ENCODE measurements at regions not wholly inside any gene's neighbourhood (a gene's known extent, or its start where the extent isn't known, plus 50 kb on each side); places are given as distances from the start of the nearest gene placed in this dataset.

GRCh38 chr6:98254624-98255023, 579.8 kb upstream of the POU3F2 start:
- Histone ChIP-seq H3F3A (ENCODE audit: low read depth) (no peaks in the 10 kb centered on the region), H3K36me3 (no peaks in the 10 kb centered on the region), H3K4me1 (peaks cover 14% of the 10 kb centered on the region), H3K4me3 (no peak overlapping the region), H3K27ac (no peak overlapping the region), H3K9me3 (ENCODE audit: low read depth) (no peaks in the 10 kb centered on the region), H3K4me2 (no peak overlapping the region), H3K27me3 (no peaks in the 10 kb centered on the region), H4K20me1 (ENCODE audit: low read depth) (no peaks in the 10 kb centered on the region), H3K79me2 (ENCODE audit: low read depth) (no peaks in the 10 kb centered on the region), H2AFZ (replicated peaks) (no peak overlapping the region), H3K9ac (no peak overlapping the region)
- no peak for TF ChIP-seq EZH2 (IDR thresholded peaks at IDR 0.05)
- TF ChIP-seq CTCF (IDR thresholded peaks at IDR 0.05): no peak
- TF ChIP-seq EZH2phosphoT487 (IDR thresholded peaks at IDR 0.05): no peak
- Mint-ChIP-seq H3K27me3 (ENCODE audit: insufficient read depth, low read depth) (no peaks in the 10 kb centered on the region), H3K4me1 (peaks cover 2% of the 10 kb centered on the region), H3K36me3 (no peaks in the 10 kb centered on the region), H3K9me3 (no peaks in the 10 kb centered on the region), H3K27ac (peak overlapping the region; percentile 36), H3K4me3 (no peak overlapping the region)
- no peak for DNase-seq (ENCODE audit: low spot score)

GRCh38 chr6:98260382-98260781, 574.0 kb upstream of the POU3F2 start:
- no peak overlapping the region for H3K4me3 Mint-ChIP-seq
- no peak overlapping the region for H3K4me2 ChIP-seq

GRCh38 chr6:98272060-98272459, 562.3 kb upstream of the POU3F2 start:
- no peaks in the 10 kb centered on the region for H3K36me3 Mint-ChIP-seq
- TF ChIP-seq CTCF (IDR thresholded peaks at IDR 0.05) (no peak), EZH2phosphoT487 (IDR thresholded peaks at IDR 0.05) (no peak), EZH2 (IDR thresholded peaks at IDR 0.05) (no peak)
- no peak overlapping the region for H3K27ac Mint-ChIP-seq
- H3K4me3 Mint-ChIP-seq: no peak overlapping the region
- no peaks in the 10 kb centered on the region for H3K27me3 Mint-ChIP-seq (ENCODE audit: insufficient read depth, low read depth)
- DNase-seq (ENCODE audit: low spot score): no peak
- H4K20me1 ChIP-seq (ENCODE audit: low read depth): no peaks in the 10 kb centered on the region
- H3K9ac ChIP-seq: no peak overlapping the region
- no peaks in the 10 kb centered on the region for H3F3A ChIP-seq (ENCODE audit: low read depth)
- no peaks in the 10 kb centered on the region for H3K79me2 ChIP-seq (ENCODE audit: low read depth)
- H3K4me2 ChIP-seq: no peak overlapping the region
- peaks cover 4% of the 10 kb centered on the region for H3K4me1 Mint-ChIP-seq
- H3K27ac ChIP-seq: no peak overlapping the region
- H3K27me3 ChIP-seq: no peaks in the 10 kb centered on the region
- H3K4me3 ChIP-seq: no peak overlapping the region
- no peak overlapping the region for H2AFZ ChIP-seq (replicated peaks)
- H3K9me3 ChIP-seq (ENCODE audit: low read depth): no peaks in the 10 kb centered on the region
- H3K36me3 ChIP-seq: no peaks in the 10 kb centered on the region
- H3K4me1 ChIP-seq: peaks cover 5% of the 10 kb centered on the region
- H3K9me3 Mint-ChIP-seq: no peaks in the 10 kb centered on the region

More at GRCh38 chr6:98260382-98260781, 574.0 kb upstream of the POU3F2 start:
- no peak overlapping the region for H3K9ac ChIP-seq
- no peaks in the 10 kb centered on the region for H3K9me3 ChIP-seq (ENCODE audit: low read depth)
- peaks cover 2% of the 10 kb centered on the region for H3K4me1 Mint-ChIP-seq
- H3K36me3 ChIP-seq: peaks cover 4% of the 10 kb centered on the region
- H3K27ac Mint-ChIP-seq: no peak overlapping the region
- H3K4me1 ChIP-seq: peaks cover 14% of the 10 kb centered on the region
- no peak overlapping the region for H3K27ac ChIP-seq
- no peaks in the 10 kb centered on the region for H4K20me1 ChIP-seq (ENCODE audit: low read depth)
- H3K79me2 ChIP-seq (ENCODE audit: low read depth): no peaks in the 10 kb centered on the region
- H2AFZ ChIP-seq (replicated peaks): no peak overlapping the region
- no peaks in the 10 kb centered on the region for H3K9me3 Mint-ChIP-seq
- no peaks in the 10 kb centered on the region for H3F3A ChIP-seq (ENCODE audit: low read depth)
- no peaks in the 10 kb centered on the region for H3K36me3 Mint-ChIP-seq
- DNase-seq (ENCODE audit: low spot score): no peak
- no peak for TF ChIP-seq CTCF (IDR thresholded peaks at IDR 0.05)
- TF ChIP-seq EZH2phosphoT487 (IDR thresholded peaks at IDR 0.05): no peak
- TF ChIP-seq EZH2 (IDR thresholded peaks at IDR 0.05): no peak
- H3K27me3 ChIP-seq: no peaks in the 10 kb centered on the region
- no peak overlapping the region for H3K4me3 ChIP-seq
- H3K27me3 Mint-ChIP-seq (ENCODE audit: insufficient read depth, low read depth): no peaks in the 10 kb centered on the region

Measured in neural progenitor cell (in vitro differentiated cells).